GM18907 (cell line): ENCODE measurements at regions not wholly inside any gene's neighbourhood (a gene's known extent, or its start where the extent isn't known, plus 50 kb on each side); places are given as distances from the start of the nearest gene placed in this dataset.

ENCODE experiments used
- ATAC-seq: cut with Tn5 transposase; IDR thresholded peaks from one replicate; pipeline ENCODE4 v1.9.1; 2021; ENCODE audit warnings: mild to moderate bottlenecking, moderate library complexity; ENCODE audit not compliant: unreplicated experiment

DNA sequence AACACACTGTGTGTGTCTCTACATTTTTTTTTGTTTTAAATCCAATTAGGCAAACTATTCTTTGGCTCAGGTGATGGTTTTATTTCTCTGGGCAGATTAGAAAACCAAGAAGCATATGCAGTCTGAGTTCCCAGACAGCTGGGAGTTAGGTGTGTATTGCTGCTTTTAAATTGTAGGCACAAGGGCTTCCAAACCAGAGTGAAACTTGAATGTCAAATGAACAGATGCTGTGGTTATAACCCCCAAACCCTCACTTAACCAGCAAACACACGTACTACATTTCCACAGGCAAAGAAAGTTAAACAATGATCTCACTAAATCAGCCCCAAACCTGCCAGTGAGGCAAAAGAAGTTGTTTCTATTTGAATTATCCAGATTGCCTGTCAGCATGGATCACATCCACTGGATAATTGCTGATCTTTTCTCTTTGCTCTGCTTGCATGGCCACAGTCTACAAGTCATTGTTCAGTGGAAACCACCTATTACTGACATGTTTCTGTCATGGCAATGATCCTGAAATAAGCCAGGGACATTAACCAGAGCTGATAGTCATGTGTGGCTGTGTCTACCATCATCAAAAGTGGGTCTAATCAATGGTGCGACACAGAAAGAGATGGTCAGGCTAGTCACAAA, 576.5 kb upstream of the PLXNA2 start:
- no peak for ATAC-seq

DNA sequence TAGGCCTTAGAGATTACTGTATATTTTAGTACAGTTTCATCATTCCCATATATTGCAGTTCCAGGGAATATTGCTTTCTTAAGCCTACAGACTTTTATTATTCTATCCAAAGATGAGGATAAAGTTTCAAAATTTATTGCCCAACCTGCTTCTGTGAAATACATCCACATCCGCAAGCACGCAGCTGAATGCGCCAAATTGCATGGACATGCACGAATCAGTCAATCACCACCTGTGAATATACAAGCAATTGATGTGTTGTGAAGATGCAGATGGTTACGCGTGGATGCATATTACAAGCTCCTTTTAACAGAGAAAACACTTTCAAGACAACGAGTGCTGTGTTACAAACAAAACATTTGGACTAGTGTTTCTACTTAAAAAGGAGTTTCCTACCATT, 577.8 kb upstream of the PLXNA2 start:
- no peak for ATAC-seq

DNA sequence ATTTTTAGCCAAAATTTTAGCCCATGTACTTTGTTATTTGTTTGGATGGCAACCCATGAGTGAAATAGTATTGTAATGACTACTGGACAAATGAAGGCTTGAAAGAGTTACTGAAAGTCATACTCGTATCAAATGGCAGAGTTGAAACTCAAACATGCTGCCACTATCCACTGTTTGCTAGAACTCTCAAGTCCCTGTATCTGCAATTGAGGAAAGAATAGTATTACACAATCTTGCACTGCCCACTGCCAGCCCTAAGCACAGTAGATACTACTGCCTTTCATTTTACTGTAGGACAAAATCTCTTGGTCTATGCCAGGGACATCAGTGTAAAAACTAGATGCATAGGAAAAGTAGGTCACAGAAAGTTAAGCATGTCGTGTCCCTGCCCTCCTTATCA, 581.1 kb upstream of the PLXNA2 start:
- no peak for ATAC-seq

DNA sequence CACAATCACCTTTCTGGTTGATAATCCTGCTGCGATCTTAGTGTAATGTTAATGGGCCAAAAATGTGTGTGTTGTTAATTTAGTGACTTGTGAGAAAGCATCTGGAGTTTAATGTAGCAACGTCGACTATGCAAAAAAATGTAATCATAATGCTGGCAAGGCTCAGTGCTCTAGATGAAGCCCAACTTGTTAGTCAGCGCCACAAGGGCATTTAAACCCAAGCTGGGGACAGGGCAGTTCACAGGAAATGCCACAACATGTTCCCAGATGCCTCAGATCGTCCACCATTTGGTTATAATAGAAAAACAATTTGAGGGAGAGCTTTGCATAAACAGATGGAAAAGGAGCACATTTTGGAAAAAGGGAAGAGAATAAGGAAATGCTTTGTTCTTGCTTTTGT, 585.4 kb upstream of the PLXNA2 start:
- ATAC-seq = no peak

DNA sequence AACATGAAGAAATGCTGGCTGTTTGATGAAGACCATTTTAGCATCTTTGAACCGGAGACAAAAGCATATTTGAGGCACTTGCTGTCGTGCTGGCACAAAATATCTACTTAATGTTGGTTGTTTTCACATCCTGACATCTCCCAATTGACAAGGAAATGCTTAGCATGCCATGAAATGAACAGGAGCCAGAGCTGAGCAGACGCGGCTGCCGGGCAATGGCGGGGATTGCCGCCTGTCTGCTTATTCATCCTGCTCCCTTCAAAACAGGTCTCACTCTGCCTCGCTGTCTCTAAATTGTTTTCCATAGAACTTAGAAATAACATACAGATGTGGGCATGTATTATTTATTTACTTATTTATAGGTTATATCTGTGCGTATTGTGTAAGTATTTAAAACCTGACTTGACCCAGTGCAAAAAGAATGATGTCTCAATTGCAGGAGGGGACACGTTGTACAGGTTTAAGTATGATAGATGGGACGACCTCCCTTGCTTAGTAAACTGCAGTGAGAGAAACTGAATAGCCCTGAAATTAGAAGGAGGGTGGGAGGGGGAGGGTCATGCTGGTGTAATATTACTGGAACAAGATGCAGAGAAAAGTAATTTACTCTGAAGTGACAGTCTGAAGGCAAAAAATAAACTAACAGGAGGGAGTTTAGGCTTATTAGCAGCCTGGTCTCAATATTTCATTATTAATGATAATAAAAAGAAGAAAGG, 590.4 kb upstream of the PLXNA2 start:
- no peak for ATAC-seq

DNA sequence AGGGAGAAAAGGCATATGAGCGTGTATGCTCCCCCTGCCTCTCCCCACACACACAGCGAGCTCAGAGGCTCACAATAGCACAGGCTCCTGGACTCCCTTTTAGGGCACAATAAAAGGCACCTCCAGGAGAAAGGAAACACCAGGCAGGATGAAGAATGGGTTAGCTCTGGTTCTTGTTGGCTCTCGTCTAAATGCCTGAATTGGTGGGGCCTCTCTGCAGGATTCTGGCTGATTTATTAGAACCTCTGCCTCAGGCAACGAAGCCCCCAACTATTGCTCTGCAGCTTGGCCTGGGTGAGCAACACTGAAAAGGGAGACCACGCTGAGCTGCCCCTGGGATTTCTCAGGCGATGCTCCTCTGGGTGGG, 590.9 kb upstream of the PLXNA2 start:
- no peak for ATAC-seq

DNA sequence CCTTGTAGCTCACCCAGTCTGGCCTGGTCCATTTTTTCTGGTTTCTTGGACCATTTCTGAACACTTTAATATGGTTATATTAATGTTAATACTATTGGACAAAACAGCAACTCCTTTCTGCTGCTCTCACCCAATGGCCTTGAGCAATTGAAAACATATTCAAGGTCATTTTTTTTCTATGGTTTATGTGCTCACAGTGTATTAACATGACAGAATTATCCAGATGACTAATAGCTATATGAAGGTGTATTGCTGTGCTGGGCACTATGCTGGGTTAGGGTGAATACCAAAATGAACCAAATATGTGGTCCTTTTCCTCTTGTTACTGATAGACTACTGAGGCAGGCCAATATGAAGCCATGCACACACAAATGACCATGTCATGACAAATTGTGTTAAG, 591.6 kb upstream of the PLXNA2 start:
- no peak for ATAC-seq

DNA sequence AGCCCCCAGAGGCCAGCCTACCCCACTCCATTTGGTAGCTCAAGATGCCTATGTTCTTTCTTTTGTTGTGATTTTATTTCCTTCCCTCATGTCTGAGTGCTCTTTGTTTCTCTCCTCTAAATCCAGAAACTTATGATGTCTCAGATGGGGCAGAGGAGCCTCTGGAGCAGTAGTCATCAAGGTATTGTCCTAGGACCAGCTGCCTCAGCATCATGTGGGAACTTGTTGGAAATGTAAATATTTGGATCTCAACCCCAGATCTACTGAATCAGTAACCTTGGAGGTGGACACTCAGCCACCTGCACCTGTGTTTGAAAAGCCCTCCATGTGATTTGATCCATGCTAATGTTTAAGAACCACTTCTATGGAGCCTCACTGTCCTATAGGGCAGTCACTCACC, 593.1 kb upstream of the PLXNA2 start:
- no peak for ATAC-seq

DNA sequence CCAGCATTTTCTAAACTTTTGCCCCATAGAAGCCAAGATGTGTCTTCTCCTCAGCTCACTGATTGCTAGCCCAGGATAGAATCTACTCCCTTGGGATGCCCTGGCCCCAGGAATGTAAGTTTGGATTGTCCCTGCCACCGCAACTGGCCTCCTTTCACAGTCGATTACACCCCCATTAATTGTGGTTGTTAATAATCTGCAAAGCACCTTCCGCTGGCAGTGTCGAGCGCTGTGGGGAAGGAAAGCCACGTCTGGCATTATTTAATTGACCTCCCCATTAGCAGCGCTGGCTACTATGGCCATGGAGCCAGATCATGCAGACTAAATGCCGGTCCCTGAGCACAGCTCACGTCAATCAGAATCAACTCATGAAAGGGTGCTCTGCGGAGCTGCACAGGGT, 597.3 kb upstream of the PLXNA2 start:
- ATAC-seq = no peak

DNA sequence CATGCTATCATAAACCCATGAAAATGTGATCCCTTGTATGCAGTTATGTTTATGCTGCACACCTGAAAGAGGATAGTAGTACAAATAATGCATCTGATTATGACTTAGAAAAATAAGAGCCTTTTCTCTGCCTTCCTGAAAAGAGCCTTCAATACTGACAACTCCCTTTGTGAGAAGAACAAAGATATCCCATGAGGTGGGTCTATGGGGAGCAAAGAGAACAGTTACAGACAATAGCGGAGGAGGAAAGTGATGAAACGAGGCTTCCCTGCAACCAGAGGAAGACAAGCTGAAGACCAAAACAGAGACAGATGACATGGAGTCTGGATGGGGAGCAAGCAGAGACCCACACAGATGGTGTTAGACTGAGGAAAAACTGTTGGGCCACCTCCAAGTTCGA, 598.3 kb upstream of the PLXNA2 start:
- no peak for ATAC-seq

DNA sequence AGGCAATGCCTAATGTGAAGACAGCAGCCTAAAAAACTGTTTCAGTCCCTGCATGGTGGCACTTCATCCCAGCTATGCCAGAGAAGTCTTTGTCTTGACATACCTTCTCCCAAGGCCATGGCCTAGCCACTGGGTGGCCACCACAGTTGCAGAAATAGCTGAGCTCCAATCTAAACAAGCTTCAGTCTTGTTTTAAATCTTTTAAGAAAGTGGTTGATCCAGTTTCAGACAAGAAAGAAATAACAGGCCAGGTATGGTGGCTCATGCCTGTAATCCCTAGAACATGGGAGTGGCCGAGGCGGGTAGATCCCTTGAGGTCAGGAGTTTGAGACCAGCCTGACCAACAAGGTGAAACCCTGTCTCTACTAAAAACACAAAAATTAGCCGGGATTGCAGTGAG, 600.0 kb upstream of the PLXNA2 start:
- no peak for ATAC-seq

DNA sequence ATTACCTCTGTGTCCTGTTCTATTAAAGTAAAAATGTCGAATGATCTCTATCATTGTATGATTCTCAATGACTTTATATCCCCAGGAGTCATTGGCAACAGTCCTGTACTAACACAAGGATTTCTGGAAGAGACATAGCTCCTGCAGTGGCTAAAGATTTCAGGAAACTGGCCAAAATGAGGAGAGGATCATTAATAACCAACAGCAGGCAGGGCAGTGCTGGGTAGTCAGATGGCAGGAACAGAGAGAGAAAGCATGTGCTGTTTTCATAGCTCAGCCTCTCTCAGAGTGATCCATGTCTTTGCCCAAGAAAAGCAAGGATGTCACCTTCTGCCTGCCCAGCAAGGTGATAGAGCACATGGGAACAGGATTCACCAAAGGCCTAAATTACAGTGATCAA, 604.7 kb upstream of the PLXNA2 start:
- ATAC-seq = no peak

DNA sequence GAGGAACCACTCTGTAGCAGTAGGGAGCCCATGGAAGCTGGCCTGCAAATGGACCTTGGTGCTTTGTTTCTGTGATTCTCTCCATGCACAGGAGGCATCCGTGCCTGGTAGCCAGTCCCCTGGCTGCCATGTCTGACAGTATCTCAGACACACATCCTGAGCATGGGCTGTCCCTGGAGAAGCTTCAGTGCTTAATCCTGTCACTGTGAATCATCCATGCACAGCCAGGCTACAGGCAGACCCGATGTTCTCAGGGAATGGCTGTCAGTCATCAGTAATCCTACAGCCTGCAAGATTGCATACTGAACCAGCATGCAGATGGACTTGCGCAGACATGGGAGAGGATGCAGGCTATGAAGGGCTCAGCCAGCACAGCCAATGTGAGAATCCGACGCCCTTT, 606.3 kb upstream of the PLXNA2 start:
- ATAC-seq = no peak

DNA sequence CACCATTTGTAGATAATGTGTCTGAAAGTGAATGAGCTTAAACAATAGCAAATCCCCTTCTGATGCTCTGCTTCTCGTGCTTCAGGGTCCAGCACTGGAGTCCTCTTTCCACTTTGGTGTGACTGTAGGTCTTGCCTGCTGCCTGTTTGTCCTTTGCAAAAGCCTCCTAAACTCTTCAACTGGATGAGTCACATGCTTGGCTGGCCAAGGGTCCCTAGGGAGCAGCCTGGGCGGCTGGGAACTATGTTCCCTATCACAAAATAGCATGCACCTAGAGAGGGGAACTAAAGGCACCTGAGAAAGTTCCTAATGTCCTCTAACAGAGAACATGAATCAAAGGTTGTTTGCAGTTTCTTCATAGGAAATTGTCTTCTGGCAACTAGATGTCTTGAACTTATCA, 607.2 kb upstream of the PLXNA2 start:
- no peak for ATAC-seq

DNA sequence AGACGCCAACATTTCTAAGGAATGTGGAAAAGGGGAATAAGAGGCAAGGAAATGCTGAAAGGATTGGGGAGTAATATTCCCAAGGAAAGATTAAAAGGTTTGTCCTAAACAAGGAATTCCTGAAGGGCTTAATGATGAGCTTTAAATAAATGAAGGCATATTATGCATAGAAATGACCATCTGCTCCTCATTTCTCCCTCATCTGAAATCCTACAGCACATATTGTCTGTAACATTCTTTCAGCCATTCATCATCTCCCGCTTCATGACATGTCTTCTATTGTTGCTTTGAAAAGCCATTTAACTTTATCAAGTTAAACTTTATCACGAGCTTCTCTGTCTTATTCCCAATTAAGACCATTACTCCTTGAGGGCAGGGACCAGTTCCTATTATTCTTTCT, 608.7 kb upstream of the PLXNA2 start:
- no peak for ATAC-seq

DNA sequence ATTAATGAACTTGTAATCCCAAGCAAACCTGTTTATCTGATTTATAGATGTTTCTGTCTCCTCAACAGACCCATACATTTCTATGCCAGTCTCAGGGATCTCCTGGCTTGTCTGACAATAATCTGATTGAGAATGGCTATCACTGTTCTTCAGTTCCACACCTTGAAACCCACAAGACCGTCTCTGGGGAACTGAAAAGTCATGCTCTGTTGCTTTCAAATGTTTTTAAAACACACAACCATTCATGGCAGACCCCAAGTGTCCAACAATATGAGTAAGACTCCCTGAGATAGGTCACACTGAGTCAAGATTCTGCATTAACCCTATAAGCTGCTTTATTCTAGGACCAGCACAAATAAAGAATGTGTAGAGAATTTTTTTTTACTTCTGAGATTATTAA, 611.2 kb upstream of the PLXNA2 start:
- ATAC-seq = peak; percentile 86

DNA sequence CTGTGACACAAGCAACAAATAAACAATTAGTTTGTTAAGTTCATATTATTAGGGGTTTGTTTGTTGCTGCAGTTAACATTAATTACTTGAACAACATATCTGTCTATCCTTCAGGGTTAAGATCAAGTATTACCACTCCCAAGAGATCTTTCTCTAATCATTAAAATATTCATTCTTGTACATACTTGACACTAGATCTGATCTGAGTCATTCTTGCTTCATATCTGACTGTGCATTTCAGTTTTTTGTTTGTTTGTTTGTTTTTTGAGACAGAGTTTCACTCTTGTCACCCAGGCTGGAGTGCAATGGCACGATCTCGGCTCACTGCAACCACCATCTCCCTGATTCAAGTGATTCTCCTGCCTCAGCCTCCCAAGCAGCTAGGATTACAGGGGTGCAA, 613.3 kb upstream of the PLXNA2 start:
- ATAC-seq = no peak

DNA sequence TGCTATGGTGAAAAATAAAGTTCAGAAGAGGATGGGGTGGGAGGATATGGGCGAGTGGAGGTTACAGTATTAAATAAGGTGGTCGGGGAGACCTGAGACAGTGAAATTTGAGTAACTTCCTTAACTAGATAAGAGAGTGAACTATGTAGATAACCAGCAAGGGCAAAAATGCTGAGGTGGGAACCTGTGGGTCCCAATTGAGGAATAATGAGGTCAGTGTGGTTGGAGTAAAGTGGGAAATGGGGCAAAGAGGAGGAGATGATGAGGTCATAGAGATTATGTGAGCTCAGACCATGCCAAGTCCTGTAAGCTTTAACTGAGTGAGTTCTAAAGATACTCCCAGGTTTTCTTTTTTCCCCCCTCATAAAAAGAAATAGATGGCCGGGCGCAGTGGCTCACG, 614.6 kb upstream of the PLXNA2 start:
- no peak for ATAC-seq

DNA sequence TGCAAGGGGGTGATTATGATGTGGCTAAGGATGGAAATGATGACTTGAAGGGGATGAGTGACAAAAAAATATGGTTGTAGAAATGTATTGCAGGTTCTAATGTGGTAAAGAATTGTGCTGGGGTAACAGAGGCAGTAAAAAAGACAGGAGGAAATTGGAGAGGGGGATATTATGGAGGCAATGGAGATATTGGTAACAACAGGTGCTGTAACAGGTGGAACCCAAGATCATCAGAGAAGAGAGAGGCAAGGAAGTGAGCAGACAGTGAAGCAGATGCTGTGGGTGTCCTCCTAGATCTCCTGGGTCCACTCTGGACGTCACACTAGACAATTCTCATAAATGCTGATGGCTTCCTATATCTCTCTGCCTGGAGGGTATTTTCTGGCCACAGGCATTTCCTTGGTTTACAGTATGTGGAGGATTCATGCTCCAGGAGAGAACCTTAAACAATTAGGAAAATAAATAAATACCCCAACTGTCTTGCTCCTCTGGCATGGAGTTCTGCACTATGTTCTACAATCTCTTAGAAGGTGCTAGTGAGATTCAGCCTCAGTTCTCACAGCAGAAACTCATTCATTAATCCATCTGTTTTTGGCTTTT, 620.3 kb upstream of the PLXNA2 start:
- ATAC-seq = no peak

DNA sequence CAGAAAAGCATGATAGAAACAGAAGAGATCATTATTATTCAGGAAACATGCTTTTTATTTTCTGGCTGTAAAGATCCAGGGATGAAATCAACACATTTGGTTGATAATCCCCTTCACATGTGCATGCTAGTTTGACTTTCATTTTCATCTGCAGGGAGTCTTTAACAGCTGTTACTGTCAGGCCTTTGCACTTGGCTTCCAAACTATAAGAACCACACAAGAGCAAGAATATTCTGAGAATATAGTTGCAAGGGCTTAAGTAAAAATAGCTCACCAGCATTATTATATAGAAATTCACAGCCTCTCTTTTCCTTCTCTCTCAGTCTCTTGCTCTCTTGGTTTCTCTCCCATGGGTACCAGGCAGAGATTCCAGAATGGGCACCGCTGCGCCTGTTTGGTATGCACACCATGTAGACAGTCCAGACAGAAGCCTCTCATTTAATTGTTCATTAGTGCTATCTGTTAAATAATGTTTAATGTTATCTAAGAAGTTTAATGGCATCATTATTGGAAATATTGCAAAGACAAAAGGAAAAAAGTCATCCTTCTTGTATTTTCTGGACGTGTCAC, 622.3 kb upstream of the PLXNA2 start:
- no peak for ATAC-seq

DNA sequence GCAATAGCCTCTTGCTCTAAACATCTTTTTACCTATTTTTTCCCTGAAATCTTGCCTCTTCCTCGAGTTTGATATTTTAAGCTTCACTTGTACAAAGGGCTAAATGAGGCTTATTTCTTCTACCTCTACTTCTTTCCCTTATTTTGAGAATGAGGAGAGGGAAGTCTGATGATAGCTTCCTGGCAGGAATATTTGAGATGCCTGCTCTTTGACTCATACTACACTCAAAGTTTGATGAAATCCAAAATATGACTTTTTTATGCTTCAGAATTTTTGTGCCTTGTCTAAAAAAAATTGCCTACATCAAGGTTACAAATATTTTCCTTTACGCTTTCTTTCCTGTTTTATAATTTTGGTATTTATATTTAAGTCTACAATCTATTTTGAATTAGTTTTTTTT, 624.4 kb upstream of the PLXNA2 start:
- no peak for ATAC-seq

DNA sequence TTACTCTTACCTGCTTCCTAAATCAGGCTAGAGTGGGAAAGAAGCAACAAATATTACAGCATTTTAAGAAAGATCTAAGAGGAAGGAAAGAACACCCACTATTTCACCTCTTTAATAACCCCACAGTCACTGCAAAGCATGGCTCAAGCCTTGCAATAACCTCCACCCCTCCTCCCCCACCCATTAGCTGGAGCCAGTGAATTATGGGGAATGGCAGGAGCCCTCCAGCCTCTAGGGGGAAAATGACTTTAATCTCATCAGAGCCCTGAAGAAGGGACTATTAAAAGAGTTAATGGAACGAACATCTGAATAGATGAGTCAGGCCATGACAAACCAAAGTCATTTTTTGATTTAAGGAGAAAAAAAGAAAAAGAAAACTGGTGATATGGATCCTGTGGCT, 630.7 kb upstream of the PLXNA2 start:
- no peak for ATAC-seq
